ENCODE measurements at regions not wholly inside any gene's neighbourhood (a gene's known extent, or its start where the extent isn't known, plus 50 kb on each side); places are given as distances from the start of the nearest gene placed in this dataset.

GRCh38 chr14:65927931-65928356 lies 515.4 kb downstream of the FUT8 start:
- no peak for DNase-seq (ENCODE audit: low read depth)
- H3K4me3 ChIP-seq (ENCODE audit: control insufficient read depth, low read depth, low read length), result no peak overlapping the region
- TF ChIP-seq CTCF (IDR thresholded peaks at IDR 0.05; ENCODE audit: control insufficient read depth, insufficient read depth, low read depth, low read length, missing control alignments), result no peak

- no peak overlapping the region for H3K4me3 ChIP-seq (ENCODE audit: control insufficient read depth, low read depth, low read length)
- TF ChIP-seq CTCF (IDR thresholded peaks at IDR 0.05; ENCODE audit: control insufficient read depth, insufficient read depth, low read depth, low read length, missing control alignments), result no peak
- no peak for DNase-seq (ENCODE audit: low read depth)
Measured at GRCh38 chr14:65928995-65929394, 516.5 kb downstream of the FUT8 start.

- no peak overlapping the region for H3K4me3 ChIP-seq (ENCODE audit: control insufficient read depth, low read depth, low read length)
- no peak for TF ChIP-seq CTCF (IDR thresholded peaks at IDR 0.05; ENCODE audit: control insufficient read depth, insufficient read depth, low read depth, low read length, missing control alignments)
- DNase-seq (ENCODE audit: low read depth), result no peak
Measured at GRCh38 chr14:65933400-65934069, 521.0 kb downstream of the FUT8 start.

GRCh38 chr14:65934070-65934435 lies 521.5 kb downstream of the FUT8 start:
- no peak for TF ChIP-seq CTCF (IDR thresholded peaks at IDR 0.05; ENCODE audit: control insufficient read depth, insufficient read depth, low read depth, low read length, missing control alignments)
- H3K4me3 ChIP-seq (ENCODE audit: control insufficient read depth, low read depth, low read length), result no peak overlapping the region
- no peak for DNase-seq (ENCODE audit: low read depth)

DNA sequence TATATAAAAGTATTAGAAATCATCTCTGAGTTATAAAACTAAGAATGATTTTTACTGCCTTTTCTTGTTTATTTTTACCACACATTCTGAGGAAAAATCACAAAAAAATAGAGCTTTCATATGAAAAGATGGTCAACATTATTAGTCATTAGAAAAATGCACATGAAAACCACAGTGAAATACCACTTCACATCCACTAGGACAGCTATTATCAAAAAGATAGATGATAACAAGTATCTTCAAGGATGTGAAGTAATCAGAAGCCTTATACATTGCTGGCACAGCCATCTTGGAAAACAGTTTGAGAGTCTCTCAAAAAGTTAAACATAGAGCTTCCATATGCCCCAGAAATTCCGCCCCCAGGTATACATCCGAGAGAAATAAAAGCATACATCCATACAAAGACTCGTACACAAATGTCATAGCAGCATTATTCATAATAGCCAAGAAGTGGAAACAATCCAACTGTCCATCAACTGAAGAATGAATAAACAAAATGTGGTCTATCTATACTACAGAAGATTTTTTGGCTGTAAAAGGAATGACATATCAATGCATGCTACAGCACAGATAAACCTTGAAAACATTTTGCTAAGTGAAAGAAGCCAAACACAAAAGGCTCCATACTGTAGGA lies 523.9 kb downstream of the FUT8 start:
- no peak for DNase-seq (ENCODE audit: low read depth)
- H3K4me3 ChIP-seq (ENCODE audit: control insufficient read depth, low read depth, low read length), result no peak overlapping the region
- no peak for TF ChIP-seq CTCF (IDR thresholded peaks at IDR 0.05; ENCODE audit: control insufficient read depth, insufficient read depth, low read depth, low read length, missing control alignments)

DNA sequence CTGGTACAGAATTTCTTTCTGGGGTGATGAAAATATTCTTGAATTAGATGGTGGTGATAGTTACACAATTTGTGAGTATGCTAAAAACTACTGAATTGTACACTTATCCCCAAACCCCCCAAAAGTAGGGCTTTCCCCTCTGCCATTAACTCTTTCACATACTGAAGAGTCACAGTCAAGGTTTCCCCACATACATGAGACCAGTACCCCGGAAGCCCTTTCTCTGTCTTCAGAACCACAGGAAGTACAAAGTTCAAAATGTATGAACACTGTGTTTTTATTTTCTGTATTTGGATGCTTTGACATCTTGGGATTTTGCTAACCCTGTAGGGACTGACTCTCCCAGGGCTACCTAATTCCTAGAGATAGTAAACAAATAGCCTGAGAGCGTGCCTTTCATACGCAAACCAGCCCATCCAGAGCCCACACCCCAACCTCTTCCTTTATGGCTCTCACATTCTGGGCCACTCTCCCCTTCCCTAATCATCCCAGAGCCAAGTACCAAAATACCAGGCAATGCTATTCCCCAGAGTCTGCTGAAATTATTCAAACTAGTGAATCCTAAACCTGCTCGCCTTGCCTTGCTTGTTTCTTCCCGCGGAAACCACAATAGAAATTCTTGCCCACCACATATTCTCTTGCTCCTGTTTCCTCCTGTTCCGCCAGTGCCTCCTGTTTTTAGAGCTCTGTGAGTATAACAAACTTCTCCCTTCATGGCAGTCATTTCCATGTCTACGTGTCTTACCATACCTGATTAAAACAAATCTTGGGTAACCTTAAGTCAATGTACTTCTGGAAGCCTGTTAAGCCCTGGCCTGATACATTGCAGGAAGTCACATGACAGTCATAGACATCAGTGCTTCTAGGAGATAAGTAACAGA lies 524.8 kb downstream of the FUT8 start:
- no peak for TF ChIP-seq CTCF (IDR thresholded peaks at IDR 0.05; ENCODE audit: control insufficient read depth, insufficient read depth, low read depth, low read length, missing control alignments)
- H3K4me3 ChIP-seq (ENCODE audit: control insufficient read depth, low read depth, low read length), result no peak overlapping the region
- DNase-seq (ENCODE audit: low read depth), result no peak

Data from AG09309 (cell line).